HG03064 (cell line): ENCODE measurements at regions not wholly inside any gene's neighbourhood (a gene's known extent, or its start where the extent isn't known, plus 50 kb on each side); places are given as distances from the start of the nearest gene placed in this dataset.
"Not testable (repeated sequence)": the region's sequence is repeated elsewhere in the genome, so short reads cannot be mapped to it uniquely, and the experiment has no call there.

ENCODE experiments used
- ATAC-seq: cut with Tn5 transposase; IDR thresholded peaks from one replicate; pipeline ENCODE4 v1.9.1; 2021; ENCODE audit warnings: low read depth; ENCODE audit not compliant: unreplicated experiment

DNA sequence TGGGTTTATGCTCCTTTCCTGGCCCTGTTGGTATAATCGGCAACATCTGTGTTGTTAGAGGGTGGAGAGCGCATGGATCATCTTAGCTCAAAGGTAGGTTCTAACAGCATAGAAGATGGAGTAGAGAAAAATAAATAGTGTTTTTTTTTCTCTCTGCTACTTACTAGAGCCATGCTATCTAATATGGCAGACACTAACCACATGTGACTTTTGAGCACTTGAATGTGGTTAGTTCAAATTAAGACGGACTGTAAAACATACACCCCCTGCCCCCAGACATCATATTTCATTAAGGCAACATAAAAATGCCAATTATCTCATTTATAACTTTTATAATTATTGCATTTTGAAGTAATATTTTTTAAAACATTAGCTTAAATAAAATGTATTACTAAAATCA, 525.1 kb downstream of the KIF20B start:
- ATAC-seq = no peak

DNA sequence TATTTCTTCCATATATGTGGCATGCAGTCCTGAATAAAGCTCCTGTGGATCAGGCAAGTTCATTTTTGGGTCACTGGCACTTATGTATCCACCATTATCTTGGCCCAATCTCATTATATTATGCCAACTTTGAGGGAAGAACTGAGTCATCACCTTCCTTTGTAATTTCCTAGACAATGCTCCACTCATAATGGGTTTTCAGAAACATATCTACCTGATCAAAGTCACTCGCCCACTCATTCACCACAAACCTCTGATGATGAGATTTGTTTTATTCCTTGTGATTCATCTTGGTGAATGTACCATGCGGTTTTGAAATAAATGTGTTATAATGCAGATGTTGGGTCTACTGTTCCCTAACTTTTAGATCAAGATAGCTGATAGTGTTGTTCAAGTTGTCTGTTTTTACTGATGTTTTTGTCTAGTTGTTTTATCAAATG, 525.8 kb downstream of the KIF20B start:
- ATAC-seq = no peak

- ATAC-seq = no peak
Observed at GRCh38 chr10:90227786-90228185, 526.4 kb downstream of the KIF20B start.

- ATAC-seq = no peak
Observed at GRCh38 chr10:90229486-90229885, 528.1 kb downstream of the KIF20B start.

DNA sequence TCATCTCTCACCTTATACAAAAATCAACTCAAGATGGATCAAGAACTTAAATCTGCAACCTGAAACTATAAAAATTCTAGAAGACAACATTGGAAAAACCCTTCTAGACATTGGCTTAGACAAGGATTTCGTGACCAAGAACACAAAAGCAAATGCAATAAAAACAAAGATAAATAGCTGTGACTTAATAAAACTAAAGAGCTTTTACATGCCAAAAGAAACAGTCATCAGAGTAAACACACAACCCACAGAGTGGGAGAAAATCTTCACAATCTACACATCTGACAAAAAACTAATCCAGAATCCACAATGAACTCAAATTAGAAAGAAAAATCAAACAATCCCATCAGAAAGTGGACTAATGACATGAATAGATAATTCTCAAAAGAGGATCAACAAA, 532.4 kb downstream of the KIF20B start:
- ATAC-seq = not testable (repeated sequence)

GRCh38 chr10:90245623-90246022, 544.2 kb downstream of the KIF20B start:
- no peak for ATAC-seq

DNA sequence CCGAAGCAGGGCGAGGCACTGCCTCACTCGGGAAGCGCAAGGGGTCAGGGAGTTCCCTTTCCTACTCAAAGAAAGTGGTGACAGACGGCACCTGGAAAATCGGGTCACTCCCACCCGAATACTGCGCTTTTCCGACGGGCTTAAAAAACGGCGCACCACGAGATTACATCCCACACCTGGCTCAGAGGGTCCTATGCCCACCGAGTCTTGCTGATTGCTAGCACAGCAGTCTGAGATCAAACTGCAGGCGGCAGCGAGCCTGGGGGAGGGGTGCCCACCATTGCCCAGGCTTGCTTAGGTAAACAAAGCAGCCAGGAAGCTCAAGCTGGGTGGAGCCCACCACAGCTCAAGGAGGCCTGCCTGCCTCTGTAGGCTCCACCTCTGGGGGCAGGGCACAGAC, 549.4 kb downstream of the KIF20B start:
- ATAC-seq = not testable (repeated sequence)

- ATAC-seq = no peak
Observed at GRCh38 chr10:90269699-90270098, 568.3 kb downstream of the KIF20B start.

DNA sequence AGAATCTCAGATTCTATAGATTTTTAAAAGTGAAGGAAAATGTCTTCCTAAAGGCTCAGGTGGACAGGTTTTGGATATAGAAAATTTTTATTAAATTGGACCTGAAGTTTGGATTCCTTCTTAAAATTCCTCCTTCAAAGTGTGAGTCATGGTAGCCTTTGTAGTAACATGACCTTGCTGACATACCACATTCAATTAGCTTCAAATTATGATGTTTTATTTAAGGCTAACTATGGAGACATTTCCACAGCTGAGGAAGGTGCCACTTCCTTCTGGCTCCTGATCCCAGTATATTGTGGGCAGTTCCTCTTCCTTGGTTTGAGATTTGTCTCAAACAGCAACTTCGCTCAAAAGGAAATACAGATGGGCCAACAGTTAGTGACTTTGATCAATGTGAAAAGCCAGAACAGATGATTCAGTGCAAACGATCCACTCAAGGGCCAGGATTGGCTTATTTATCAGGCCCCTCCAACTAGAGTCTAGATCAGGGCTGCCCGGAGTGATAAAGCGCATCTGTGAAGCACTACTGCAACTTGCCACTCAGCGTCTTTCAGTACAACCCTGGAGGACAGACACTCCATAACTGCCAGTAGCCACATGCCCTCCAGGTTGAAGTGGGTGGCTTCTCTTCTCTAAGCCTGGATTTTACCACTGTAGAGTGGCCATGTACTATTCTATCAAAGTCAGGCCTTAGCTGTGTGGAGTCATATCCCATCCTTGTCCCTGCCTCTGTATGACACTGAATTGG, 573.5 kb downstream of the KIF20B start:
- ATAC-seq = no peak

DNA sequence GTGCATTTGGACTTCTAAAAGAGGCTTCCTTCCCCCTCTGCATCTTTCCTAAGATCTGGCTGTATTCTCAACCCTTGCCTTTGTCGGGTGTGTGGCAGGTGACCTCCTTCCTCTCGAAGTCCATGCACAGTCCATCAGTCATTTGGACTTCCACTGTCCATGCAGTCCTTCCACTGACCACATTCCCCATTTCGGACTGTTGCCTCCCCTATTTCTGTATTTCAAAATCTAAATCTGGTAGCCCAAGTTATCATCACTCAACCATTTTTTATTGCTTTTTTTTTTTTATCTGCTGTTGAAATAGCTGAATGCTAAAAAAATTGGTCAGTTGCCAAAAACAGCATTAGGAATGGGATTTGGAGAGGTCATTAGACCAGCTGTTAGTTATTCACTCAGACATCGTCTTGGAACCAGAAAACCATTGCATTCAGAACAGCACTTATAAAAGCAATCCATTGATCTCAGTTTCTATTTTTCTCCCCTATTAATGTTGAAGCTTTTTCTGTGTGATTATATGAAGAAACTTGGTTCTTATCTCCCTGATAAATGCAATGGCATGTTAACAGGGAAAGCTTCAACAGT, 575.6 kb downstream of the KIF20B start:
- no peak for ATAC-seq

DNA sequence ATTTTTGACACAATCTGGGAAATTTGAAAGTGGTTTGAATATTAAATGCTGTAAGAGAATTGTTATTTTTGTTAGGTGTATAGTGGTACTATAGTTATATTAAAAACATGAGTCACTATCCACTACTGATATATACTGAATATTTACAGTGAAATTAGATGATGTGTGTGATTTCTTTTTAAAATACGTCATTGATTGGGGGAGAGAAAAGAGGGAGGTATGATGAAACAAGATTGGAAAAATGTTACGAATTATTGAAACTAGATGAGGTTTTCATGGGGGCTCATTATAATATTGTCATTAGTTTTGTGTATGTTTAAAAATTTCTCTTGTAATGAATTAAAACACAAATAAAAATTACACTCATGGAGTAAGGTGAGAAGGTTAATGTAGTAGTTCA, 571.4 kb downstream of the HTR7 start:
- no peak for ATAC-seq

- ATAC-seq = no peak
Observed at GRCh38 chr10:90286941-90287340, 570.9 kb downstream of the HTR7 start.

GRCh38 chr10:90288391-90288933, 569.4 kb downstream of the HTR7 start:
- ATAC-seq = no peak

DNA sequence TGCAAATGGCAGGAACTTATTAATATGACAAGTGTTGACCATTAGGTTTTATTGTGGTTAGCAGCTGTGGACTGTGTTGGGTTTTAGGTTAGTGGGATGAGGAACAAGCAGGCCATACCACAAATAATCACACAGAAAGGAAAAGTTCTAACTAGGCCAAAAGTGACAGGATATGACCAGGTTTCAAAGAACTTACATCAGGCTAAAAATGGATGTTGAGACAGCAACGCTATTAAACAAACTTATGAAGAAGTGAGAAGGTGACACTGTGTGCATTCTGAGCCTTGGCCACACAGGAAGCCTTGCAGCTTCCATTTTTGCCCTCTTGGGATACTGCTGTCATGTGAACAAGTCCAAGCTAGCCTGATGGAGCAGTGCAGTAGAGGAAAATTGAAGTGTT, 568.8 kb downstream of the HTR7 start:
- ATAC-seq = no peak

DNA sequence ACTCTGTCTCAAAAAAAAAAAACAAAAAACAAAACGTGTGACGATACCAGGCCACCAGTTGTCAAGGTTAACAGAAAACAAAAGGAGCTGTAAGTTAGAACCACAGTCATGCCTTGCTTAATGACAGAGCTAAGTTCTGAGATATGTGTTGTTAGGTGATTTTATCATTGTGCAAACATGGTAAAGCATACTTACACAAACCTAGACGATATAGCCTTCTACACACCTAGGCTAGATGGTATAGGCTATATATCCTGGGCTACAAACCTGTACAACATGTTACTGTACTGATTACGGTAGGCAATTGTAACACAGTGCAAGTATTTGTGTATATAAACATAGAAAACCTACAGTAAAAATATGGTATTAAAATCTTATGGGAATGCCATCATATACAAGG, 564.2 kb downstream of the HTR7 start:
- ATAC-seq = no peak

DNA sequence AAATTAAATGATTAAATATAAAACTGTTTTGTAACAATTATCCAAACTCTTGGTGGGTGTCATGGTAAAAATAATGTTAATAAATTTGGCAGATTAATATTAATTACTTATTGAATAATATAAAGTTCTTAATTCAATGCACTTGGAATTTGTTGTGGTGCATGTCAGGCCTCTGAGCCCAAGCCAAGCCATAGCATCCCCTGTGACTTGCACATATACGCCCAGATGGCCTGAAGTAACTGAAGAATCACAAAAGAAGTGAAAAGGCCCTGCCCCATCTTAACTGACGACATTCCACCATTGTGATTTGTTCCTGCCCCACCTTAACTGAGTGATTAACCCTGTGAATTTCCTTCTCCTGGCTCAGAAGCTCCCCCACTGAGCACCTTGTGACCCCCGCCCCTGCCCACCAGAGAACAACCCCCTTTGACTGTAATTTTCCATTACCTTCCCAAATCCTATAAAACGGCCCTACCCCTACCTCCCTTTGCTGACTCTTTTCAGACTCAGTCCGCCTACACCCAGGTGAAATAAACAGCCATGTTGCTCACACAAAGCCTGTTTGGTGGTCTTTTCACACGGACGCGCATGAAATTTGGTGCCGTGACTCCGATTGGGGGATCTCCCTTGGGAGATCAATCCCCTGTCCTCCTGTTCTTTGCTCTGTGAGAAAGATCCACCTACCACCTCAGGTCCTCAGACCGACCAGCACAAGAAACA, 562.9 kb downstream of the HTR7 start:
- not testable (repeated sequence) for ATAC-seq

GRCh38 chr10:90302031-90302430, 555.8 kb downstream of the HTR7 start:
- not testable (repeated sequence) for ATAC-seq

DNA sequence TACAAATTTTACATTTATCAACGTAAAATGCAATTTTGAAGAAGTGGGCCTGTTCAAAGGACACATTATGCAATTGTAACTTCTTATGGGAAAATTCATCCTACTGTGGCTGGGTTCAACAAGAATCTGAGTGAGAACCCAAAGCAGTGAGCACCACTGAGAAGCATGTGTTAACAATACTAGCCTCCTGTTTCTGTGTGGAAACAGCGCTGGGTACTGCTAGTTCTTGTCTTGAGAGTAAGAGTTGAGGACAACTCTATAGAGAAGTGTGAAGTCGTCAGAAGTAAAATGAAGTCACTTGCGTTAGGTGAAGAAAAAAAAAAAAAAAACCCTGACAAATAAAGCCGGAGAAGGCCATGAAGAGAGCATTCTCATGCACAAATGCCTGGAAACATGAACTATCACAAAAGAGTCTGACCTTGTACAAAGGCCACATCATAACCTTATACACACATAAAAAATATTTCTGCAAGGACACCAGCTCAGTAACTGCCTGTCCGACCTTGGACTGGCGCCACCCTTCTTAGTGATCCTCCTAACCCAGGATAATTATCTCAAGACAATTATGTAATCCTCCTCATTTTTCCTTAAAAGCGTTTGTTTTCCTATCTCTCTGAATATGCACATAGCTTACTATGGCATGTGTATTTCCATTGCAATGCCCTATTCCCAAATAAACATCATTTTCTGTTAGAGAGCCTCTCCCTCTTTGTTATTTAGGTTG, 554.9 kb downstream of the HTR7 start:
- no peak for ATAC-seq

GRCh38 chr10:90304533-90304932, 553.3 kb downstream of the HTR7 start:
- ATAC-seq = no peak

DNA sequence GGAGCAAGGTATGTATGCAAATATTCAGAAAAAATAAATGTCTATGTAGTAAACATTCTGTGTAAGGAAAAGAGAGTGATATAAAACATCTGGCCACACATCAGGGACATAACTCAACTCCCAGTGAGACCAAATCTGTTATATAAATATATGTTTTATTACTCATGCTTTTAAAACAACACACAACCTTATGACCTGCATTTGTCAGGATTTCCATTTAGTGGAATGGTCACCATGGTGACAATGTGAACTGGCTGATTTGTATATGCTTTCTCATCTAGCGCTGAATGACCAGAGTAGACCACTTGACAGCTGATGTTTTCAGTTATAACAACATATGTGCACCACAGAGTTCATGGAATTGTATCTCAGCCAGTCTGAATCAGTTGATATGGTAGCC, 551.7 kb downstream of the HTR7 start:
- ATAC-seq = no peak

DNA sequence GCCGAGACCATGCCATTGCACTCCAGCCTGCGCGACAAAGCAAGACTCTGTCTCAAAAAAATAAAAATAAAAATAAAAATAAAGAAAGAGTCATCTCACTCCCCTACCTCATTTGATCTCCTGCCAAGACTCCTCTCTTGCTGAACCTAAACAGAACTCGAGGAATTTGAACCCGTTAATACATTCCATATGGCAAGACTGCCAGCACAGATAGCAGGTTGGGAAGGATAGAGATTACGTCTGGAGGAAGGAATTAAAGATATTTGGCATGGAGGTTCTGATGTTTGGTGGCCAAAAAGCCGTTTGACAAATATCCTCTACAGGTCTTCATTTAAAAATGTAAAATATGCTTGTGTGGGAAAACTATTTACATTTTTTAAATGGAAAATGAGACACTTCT, 549.6 kb downstream of the HTR7 start:
- ATAC-seq = no peak
